ENCODE measurements at regions not wholly inside any gene's neighbourhood (a gene's known extent, or its start where the extent isn't known, plus 50 kb on each side); places are given as distances from the start of the nearest gene placed in this dataset.
A peak's percentile ranks its signal among the peaks of the same experiment; 100 is the strongest.
"Not testable (repeated sequence)": the region's sequence is repeated elsewhere in the genome, so short reads cannot be mapped to it uniquely, and the experiment has no call there.

DNA sequence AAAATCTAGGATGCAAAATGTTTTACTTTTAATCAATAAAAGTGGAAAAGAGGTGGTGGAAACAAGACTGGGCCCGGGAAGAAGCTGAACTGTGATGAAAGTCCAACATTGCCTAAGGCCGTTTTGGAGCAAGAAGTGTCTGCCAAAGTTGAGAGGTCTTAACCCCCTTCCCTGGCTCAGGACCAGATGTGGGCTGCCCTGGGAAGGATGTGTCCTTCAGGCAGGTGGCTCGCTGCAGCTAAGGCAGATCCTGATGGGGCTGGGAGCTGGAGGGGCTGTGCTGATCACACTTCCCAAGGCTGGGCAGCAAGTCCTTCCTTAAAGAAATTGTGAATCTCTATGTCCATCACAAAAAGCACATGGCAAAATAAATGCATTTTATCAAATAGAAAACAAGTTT, 581.6 kb downstream of the GALC start:
- DNase-seq, result no peak

DNA sequence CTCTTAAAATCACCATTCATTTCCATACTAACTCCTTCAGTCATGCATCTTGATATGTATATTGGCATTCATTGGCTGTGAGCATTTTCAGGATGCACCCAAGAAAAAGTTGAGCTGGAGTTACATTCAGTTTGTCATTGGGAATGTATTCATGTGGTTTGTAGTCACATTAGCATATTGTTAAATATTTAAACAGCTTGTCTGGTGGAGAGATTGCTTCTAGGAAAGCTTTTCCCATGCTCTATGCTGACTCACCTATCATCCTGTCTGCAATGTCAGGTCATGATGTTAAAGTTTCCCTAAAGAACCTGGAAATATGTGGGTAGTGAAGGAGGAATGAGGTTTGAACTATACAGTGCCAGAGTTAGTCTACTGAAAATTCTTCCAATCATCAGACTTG, 583.6 kb downstream of the GALC start:
- no peak for DNase-seq

DNA sequence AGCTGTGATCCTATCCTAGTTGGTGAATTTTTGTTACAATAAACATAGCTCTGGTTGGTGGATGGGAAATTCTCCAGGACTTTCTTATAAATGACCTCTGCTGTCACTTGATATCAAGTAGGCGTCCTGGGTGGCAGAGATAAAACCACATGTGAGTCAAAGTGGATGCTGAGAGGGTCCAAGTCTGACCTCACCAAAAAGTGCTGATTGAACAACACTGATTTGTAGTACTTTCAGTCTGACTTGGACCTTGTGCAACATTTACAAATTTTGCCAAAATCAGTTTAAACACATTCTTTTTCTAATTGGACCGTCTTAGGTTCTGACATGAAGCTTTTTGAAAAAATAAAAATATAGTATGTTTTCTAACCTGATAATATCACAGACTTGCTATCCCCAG, 585.6 kb downstream of the GALC start:
- DNase-seq, result no peak

DNA sequence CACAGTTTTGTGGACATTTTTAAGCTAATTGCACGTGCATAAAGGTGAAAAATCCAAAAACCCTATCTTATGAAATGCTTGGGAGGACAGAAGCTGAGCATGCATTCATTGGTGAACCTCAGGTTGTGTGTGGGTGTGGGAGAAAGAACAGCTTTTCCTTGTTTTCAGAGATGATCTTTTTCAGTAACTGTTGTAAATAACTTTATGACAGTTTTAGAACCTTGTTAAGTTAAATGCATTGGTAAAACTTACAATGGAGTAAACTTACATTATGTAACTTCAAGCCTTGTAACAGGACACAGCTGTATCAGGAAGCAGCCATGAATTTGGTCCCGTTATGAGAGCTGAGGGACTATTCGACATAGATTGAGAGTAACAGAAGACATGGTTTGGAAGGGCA, 587.4 kb downstream of the GALC start:
- DNase-seq, result no peak

DNA sequence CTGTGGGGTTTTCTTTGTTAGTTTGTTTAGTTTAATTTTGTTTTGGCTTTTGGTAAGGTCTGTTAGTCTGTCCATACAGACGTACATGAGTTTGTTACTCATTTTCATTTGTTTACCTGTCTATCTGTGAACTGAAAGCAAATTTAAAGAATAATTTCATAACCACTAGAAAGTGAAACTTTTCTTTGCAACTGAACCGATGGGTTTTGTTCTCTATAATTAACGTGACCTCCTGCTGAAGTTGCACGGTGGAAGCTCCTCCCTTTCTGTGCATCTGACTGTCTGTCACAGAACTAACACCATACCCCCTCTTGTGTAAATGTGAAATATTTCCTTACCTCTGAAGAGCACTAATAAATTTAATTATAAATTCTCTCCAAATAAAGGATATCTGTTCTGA, 595.5 kb downstream of the GALC start:
- no peak for DNase-seq

DNA sequence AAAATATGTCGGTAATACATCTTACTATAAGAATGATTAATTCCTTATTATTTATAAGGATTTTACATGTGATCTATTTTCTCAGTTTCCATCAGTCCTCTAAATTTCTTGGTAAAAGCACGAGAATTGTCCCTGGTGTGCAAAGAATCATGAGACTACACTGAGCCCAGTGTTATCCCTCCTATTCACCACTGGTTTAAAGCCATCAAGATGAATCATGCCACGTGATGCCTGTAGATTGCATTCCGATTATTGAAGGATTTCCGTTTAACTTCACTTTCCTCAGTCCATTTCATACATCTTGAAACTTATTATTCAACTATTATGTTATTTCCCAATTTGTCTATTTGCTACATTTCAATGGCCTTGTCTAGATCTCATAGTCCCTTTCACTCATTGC, 601.9 kb downstream of the GALC start:
- no peak for DNase-seq

DNA sequence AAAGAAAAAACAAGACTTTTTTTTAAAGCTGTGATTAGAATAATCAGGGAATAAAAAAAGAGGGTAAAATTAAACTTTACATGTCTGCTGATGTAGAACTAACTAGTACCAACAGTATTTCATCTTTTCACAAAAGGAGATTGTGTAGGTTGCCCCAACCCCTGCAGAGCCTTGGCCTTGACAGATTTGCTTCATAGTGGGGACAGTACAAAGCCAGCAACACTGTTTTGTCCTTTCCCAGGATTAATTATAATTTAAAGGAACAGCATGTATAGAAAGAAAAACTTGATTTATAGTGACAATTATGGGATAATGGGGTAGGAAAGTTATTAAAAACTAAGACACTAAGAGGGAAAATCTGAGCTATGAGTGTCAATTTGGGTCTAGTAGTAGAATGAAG, 604.0 kb downstream of the GALC start:
- DNase-seq, result no peak

DNA sequence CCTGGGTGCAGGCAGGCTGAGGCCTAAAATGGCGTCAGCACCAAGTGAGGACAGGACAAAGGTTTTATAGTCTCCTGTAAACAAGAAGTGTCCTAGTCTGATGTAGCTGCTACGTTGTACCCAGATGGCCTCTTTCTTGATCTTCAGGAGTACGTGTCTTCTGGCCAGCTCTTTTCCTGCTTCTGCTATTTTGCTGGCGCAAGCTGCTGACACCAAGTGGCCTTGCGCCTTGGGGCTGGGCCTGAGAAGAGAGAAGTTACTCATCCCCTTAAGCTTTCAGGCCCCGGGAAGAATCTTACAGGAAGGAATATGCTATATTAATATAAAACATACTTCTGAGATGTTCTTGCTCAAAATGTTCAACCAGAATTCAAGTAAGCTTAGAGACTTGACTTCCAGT, 605.2 kb downstream of the GALC start:
- no peak for DNase-seq

DNA sequence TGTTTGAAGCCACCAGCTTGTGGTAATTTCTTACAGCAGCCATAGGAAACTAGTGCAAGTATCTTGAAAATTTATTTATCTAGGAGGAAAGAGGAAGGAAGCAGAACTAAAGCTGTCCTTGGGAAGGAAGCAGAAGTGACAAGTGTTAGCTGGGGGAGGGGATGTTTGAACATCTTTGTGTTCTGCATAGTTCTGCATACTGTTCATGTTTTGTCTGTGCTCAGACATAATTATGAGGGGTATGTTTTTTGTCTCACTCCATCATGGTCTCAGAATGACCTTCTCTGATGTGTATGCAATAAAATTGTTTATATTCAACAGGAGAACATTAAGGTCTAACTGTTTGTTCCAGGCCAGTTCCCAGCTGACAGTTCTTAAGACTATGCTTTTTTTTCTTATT, 606.5 kb downstream of the GALC start:
- peak; percentile 5 for DNase-seq

DNA sequence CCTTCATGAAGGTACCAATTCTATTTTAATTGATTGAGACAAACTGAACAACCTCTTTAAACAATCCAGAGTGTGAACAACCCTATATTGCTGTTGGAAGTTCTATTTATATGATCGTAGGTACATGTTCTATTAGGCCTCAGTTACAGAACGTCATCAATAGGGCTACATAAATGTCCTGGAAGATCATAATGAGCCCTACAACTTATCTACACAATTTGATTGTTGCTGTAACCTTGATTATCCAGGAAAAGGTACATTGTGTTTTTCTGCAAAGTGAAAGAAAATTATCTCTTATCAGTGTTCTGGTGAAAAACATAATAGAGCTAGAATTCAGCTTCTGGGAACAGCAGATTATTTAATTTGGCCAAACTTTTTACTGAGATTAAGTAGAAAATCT, 612.9 kb downstream of the GALC start:
- no peak for DNase-seq

DNA sequence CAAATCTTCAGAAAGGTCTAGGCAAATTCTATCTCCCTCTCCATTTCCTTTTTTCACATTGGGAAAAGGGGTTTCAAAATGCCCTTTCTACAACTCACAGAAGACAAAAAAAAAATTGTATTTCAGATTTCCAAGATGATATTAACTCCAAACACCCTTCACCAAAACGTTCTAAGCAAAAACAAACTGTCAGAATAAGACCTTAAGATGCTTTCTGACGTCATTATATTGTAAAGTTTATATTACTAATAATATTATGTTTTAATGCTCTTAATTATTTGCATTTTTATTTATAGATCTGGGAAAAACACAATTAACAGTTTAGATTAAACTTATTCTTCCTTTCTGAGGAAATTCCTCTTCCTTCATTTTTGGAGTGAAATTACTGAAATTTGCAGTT, 624.2 kb downstream of the GALC start:
- DNase-seq, result no peak

DNA sequence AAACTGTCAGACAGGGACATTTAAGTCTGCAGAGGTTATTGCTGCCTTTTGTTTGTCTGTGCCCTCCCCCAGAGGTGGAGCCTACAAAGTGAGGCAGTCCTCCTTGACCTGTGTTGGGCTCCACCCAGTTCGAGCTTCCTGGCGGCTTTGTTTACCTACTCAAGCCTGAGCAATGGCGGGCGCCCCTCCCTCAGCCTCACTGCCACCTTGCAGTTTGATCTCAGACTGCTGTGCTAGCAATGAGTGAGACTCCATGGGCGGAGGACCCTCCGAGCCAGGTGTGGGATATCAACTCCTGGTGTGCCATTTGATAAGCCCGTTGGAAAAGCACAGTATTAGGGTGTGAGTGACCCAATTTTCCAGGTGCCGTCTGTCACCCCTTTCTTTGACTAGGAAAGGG, 632.7 kb downstream of the GALC start:
- DNase-seq, result not testable (repeated sequence)

DNA sequence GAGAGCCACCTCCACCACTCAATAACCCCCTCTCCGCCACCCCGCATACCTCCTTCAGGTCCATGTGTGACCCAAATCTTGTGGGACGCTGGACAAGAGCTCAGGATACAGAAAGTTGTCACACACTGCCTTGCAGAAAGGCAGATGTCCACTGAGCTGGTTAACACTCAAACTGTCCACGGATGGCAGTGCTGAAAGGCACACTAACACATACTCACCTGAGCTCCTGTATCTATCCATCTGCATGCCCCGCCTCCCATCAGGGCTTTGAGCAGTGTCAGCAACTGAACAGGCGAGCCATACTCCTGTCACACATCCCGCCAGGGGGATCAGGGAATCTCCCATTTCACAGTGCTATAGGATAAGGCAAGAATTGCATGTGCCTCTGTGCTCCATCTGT, 642.0 kb downstream of the GALC start:
- no peak for DNase-seq

DNA sequence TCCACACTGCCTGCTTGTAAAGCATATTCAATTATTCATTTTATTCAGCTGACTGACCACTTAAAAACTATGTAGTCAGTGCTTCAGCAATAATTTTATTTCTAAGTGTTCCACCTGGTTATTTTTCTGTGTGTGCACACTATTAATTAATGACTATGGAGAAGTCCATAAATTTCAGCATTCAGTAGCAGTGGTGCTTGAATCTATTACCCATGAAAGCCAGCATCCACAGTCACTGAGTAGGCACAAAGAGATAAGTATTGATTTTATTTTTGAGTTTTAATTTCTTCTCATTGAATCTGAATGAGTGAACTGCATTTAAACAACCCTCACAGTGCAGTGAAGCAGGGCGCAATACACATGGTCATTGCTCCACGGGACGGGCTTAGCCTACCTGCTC, 643.1 kb downstream of the GALC start:
- DNase-seq, result no peak

DNA sequence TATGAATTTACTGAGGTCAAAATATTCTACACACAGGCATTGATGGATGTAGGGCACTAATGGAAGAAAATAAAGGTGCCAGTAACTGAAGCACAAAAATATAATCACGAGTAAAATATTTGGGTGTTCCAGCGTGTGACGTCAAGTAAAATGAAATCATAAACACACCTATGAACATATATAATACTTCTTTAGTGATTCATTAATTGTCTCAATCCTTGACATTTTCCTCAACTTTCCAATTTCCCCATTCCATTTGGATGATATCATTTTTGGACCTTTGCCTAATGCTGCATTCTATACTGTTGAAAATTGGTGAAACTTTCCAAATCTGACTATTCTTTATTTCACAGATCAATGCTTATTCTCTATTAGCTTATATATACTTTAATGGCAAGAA, 649.3 kb downstream of the GALC start:
- DNase-seq, result no peak

DNA sequence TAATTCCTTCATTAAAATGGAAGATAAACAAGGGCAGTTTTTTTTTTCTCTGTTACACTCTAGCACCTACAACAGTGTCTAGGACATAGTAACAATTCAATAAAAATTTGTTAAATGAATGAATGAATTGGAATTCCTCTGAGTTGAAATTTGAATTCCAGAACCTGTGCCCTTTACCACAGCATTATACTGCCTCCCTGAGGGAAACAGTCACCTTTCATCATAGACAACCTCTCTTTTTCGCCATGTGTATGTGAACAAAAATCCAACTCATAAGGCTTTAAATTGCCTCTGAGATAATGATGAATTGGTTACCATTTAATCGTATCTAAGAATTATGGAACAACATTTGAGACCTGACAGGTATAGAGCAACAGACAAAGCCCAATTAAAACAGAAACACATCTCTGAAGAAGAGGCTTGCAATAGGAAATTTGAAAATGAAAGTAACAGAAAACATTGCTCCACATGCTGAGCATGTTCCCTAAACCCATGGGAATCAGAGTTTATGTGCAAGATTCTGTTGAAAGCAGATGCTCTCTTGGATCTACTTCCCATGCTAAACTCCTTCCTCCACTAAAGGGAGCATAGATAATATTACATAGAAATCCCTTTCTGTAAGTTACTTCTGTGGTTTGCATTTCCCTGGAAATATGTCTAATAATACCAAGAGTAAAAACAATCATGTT, 657.8 kb downstream of the GALC start:
- peak; percentile 10 for DNase-seq

DNA sequence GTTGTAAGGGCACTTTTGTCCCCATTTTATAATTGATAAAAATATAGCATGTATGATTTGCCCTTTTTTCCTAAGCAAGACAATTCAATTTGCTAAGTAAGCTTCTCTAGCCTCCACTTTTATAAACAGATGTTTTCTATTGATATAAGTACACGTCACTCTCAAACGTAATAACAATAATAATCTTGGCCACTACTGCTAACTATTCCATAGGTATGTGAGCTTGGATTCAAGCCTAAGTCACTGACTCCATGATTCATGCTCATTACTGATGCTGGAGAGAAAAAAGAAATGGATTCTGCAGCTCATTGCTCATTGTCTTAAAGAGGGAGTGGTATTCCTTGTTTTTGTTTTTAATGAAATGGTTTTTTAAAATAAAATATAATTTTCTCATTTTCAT, 661.0 kb downstream of the GALC start:
- DNase-seq, result peak; percentile 46

DNA sequence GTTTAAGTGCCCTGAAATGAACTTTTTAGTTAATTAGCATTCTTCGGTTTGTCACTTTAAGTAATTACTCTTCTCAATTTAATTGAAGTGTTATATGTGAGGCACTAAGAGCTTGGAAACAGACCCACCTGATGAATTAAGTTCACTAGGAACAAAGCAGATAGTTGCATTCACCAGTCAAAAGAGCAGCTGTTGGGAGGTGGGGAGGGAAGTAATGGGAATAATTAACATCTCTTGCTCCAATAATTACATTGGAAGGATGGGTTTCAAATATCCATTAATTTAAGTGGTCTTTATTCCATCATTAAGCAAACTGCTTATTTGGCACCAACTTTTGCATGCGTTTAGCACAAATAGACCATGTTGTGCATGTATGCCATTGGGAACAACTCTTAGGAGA, 667.2 kb downstream of the GALC start:
- DNase-seq, result no peak

DNA sequence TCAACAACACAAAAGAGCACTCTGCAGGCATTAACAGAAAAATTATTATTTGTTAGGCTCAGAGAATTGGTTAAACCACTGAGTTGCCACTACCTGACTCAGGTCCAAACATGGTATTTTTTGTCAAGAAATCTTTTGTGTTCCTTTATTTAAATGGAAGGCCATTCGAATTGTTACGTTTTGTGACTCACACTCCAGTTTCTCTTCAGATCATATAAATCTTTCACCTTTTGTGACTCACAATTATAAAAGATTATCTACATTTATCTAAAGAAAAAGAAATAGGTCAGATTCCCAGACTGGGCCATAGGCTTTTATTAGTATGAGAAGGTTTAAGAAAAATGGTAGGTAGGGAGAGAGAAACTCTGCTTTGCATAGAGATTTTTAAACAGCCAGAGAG, 669.8 kb downstream of the GALC start:
- no peak for DNase-seq

DNA sequence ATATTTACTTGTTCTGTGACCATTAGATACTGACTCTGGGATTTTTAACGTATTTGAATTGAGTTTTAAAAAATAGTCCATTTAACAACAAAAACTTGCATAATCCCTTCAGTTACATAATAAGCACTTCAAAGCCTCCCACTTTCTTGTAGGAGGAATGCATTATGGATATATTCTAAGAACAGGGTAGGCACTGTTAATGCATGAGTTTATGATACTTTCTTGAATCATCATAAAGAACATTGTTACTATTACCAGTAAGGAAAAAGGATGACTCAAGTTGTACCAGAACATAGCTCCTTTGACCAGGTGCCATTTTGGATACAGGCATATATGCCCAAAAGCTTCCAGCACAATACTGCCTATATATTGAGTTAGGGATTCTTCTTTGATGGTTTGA, 671.4 kb downstream of the GALC start:
- no peak for DNase-seq

DNA sequence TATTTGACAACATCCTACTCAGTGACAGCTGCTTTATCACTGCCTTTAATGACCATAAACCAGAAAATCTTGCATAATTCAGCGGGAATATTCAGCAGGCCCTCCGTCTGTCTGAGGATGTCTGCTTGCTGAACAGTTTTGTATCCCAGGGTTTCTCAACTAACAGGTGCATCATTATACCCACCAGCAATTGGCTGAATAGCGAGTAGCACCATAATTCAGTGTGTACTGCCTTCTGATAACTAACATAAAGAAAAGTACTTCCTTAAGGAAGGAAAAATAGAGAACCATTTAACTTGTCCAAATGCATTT, 680.1 kb downstream of the GALC start:
- DNase-seq, result no peak

DNA sequence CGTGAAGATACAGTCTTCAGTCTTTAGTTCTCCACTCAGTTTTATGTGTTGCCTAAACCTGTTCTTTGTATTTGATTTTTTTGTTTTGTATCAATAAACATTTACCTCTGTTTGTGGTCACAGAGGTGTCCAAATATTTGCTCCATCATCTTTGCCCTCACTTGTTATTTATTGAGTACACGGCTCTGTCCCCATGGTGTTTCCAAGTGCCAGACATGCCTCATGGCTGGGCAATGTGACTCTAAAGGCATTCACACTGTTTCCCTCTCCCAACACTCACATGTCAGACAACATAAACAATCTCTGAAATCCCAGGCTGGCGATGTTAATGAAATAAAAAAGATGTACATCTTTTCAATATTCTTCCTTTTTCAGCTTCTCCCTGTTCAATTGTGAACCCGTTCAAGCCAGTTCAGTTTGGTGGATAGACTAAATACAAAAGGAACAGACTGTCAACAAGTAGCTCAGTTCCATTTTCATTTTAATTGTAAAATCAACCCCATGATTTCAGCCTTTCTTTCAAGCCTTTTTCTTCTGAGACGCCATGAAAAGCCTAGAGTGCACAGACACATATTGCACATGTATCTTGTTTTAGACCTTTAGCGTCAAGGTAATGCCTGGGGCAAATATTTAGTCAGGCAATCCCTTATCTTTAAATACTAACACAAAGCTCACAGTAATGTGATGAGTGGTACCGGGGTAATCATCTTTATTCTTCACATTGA, 680.7 kb downstream of the GALC start:
- no peak for DNase-seq

DNA sequence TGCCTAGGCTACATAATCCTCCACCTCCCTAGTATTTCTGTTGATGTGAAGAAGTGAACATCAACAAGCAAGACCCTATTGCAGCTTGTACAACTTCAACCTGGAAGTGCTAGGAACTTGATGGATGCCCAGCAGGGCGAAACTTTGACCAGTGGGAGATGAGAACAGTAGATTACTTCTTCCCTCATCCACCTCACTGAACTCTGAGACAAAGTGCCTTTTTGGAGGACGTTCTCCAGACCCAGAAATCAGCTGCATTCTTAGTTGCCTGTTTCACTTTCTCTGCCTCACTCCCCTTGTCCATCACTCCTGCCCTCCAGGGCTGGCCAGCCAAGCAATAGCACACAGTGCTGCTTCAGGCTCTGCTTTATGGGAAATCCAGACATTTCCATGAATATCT, 683.4 kb downstream of the GALC start:
- no peak for DNase-seq

DNA sequence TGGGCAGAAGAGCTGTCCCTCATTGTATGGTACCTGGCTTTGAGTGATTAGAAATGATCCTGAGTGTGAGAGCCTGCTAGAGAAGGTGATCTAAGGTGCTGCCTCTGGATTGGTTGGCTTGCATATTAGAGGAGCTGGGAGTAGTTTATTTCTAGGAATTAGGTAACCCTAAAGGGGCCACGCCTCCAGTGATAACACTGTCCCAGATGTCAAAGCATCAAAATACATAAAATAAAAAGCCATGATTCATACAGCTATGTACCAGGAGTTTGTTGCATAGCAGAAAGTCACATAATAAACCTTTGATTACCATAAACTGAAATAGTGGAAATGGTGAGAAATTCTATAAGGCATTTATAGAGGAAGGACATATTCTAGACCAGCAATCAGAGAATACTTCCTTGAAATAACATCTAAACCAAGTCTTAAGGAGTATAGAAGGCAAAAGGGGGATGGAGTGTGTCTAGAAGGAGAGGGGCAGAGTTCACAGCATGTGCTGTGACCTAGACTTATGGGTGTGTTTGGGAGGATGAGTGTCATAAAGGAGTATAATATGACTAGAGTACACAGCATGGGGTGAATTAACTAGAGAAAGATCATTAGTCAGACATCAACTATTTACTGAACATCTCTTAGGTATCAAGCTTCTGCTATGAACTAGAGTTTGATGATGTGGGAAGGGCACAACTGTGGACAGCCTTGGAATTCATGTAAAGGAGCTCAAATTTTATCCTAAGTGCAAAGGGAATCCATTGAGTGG, 686.4 kb downstream of the GALC start:
- no peak for DNase-seq
